GM12892 (cell line): ENCODE measurements at regions not wholly inside any gene's neighbourhood (a gene's known extent, or its start where the extent isn't known, plus 50 kb on each side); places are given as distances from the start of the nearest gene placed in this dataset.

Experiments
- POLR2A ChIP-seq: IDR thresholded peaks from 2 replicates; pipeline ENCODE4 v1.6.1; 2011; ENCODE audit warnings: low read depth, low read length, control low read depth
- POLR2AphosphoS5 ChIP-seq: IDR thresholded peaks from 2 replicates; pipeline ENCODE4 v1.6.1; 2011; ENCODE audit warnings: low read depth, low read length, control low read depth
- TAF1 ChIP-seq: IDR thresholded peaks from 2 replicates; pipeline ENCODE4 v1.6.1; 2011; ENCODE audit warnings: low read depth, mild to moderate bottlenecking, control low read depth, low read length, borderline replicate concordance

DNA sequence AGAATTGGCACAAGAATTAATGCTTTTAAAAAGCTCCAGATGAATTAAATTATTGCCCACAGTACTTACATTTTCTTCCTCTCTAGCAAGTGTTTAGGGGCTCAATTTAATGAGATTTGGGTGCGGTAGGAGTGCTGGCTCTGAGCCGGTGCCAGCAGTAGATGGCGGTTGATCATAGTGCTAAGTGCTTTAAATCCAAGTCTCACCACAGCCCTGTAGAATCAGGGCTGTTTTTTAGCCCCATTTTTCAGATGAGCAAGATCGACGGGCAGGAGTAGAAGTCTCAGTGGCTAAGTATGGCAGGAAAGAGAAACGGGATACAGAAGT, 136.9 kb upstream of the SALL4 start:
- no peak for TF ChIP-seq POLR2A
- TF ChIP-seq POLR2AphosphoS5, result no peak
- no peak for TF ChIP-seq TAF1
